ENCODE measurements at regions not wholly inside any gene's neighbourhood (a gene's known extent, or its start where the extent isn't known, plus 50 kb on each side); places are given as distances from the start of the nearest gene placed in this dataset.
"Not testable (repeated sequence)": the region's sequence is repeated elsewhere in the genome, so short reads cannot be mapped to it uniquely, and the experiment has no call there.

- H3K4me3 ChIP-seq (ENCODE audit: low read depth, low read length) = no peak overlapping the region
- DNase-seq (ENCODE audit: low read depth) = peak; percentile 59
- TF ChIP-seq CTCF (IDR thresholded peaks at IDR 0.05; ENCODE audit: insufficient read depth, low read length) = no peak
Measured at GRCh38 chr4:38383646-38384121, 280.3 kb upstream of the KLF3 start.

- TF ChIP-seq CTCF (IDR thresholded peaks at IDR 0.05; ENCODE audit: insufficient read depth, low read length) = no peak
- no peak overlapping the region for H3K4me3 ChIP-seq (ENCODE audit: low read depth, low read length)
- DNase-seq (ENCODE audit: low read depth) = peak; percentile 83
Measured at GRCh38 chr4:38385093-38386004, 278.6 kb upstream of the KLF3 start.

- TF ChIP-seq CTCF (IDR thresholded peaks at IDR 0.05; ENCODE audit: insufficient read depth, low read length) = no peak
Measured at GRCh38 chr4:38386005-38386551, 277.9 kb upstream of the KLF3 start.

GRCh38 chr4:38386654-38387188, 277.3 kb upstream of the KLF3 start:
- no peak overlapping the region for H3K4me3 ChIP-seq (ENCODE audit: low read depth, low read length)
- no peak for TF ChIP-seq CTCF (IDR thresholded peaks at IDR 0.05; ENCODE audit: insufficient read depth, low read length)
- no peak for DNase-seq (ENCODE audit: low read depth)

More at GRCh38 chr4:38386005-38386551, 277.9 kb upstream of the KLF3 start:
- no peak for DNase-seq (ENCODE audit: low read depth)
- no peak overlapping the region for H3K4me3 ChIP-seq (ENCODE audit: low read depth, low read length)

GRCh38 chr4:38387348-38387747, 276.7 kb upstream of the KLF3 start:
- DNase-seq (ENCODE audit: low read depth) = peak; percentile 99
- H3K4me3 ChIP-seq (ENCODE audit: low read depth, low read length) = no peak overlapping the region
- TF ChIP-seq CTCF (IDR thresholded peaks at IDR 0.05; ENCODE audit: insufficient read depth, low read length) = no peak

- peak; percentile 58 for DNase-seq (ENCODE audit: low read depth)
Measured at GRCh38 chr4:38387819-38388218, 276.2 kb upstream of the KLF3 start.

GRCh38 chr4:38388907-38389306, 275.1 kb upstream of the KLF3 start:
- H3K4me3 ChIP-seq (ENCODE audit: low read depth, low read length); DNase-seq (ENCODE audit: low read depth): not testable (repeated sequence)

More at GRCh38 chr4:38387819-38388218, 276.2 kb upstream of the KLF3 start:
- no peak overlapping the region for H3K4me3 ChIP-seq (ENCODE audit: low read depth, low read length)
- no peak for TF ChIP-seq CTCF (IDR thresholded peaks at IDR 0.05; ENCODE audit: insufficient read depth, low read length)
